Mesenchymal stem cell (in vitro differentiated cells and primary cell): ENCODE measurements at regions not wholly inside any gene's neighbourhood (a gene's known extent, or its start where the extent isn't known, plus 50 kb on each side); places are given as distances from the start of the nearest gene placed in this dataset.
"Not testable (repeated sequence)": the region's sequence is repeated elsewhere in the genome, so short reads cannot be mapped to it uniquely, and the experiment has no call there.

Experiments used
- DNase-seq: peaks from one replicate; pipeline ENCODE4 v3.0.0-alpha.2; 2013
- H2AFZ ChIP-seq: one replicate; pipeline ENCODE4 v1.6.1; 2013; ENCODE audit warnings: low read depth, mild to moderate bottlenecking, control low read depth, inconsistent platforms, low read length, moderate library complexity
- H2AK5ac ChIP-seq: 2 replicates; pipeline ENCODE4 v1.6.1; 2013; ENCODE audit warnings: low read length, moderate library complexity, mild to moderate bottlenecking, inconsistent platforms; ENCODE audit not compliant: severe bottlenecking
- H2BK120ac ChIP-seq: one replicate; pipeline ENCODE4 v1.6.1; 2013; ENCODE audit warnings: low read depth, mild to moderate bottlenecking, inconsistent platforms, low read length, moderate library complexity
- H2BK12ac ChIP-seq, 2 experiments: one replicate each; pipeline ENCODE4 v1.6.1; 2013; ENCODE audit warnings: inconsistent platforms in 2 of 2, low read length in 2 of 2, mild to moderate bottlenecking in 2 of 2, moderate library complexity in 2 of 2, control low read depth in 1 of 2
- H2BK15ac ChIP-seq: one replicate; pipeline ENCODE4 v1.6.1; 2013; ENCODE audit warnings: mild to moderate bottlenecking, low read depth, inconsistent platforms; ENCODE audit not compliant: poor library complexity, severe bottlenecking
- H2BK5ac ChIP-seq: 2 replicates; pipeline ENCODE4 v1.6.1; 2013; ENCODE audit warnings: low read depth, mild to moderate bottlenecking, low read length, control low read depth, inconsistent platforms; ENCODE audit not compliant: poor library complexity, severe bottlenecking
- H3K14ac ChIP-seq, 2 experiments: one replicate each; pipeline ENCODE4 v1.6.1; 2013; ENCODE audit warnings: inconsistent platforms in 2 of 2, low read length in 2 of 2, control low read depth in 1 of 2, mild to moderate bottlenecking in 1 of 2, moderate library complexity in 1 of 2
- H3K18ac ChIP-seq, 2 experiments: one replicate each; pipeline ENCODE4 v1.6.1; 2013; ENCODE audit warnings: inconsistent platforms in 2 of 2, low read length in 2 of 2, control low read depth in 1 of 2, low read depth in 1 of 2, mild to moderate bottlenecking in 1 of 2
- H3K23ac ChIP-seq, 2 experiments: one replicate each; pipeline ENCODE4 v1.6.1; 2013; ENCODE audit warnings: inconsistent platforms in 2 of 2, low read length in 2 of 2, mild to moderate bottlenecking in 2 of 2, moderate library complexity in 2 of 2, control low read depth in 1 of 2
- H3K27ac ChIP-seq: 2 replicates; pipeline ENCODE4 v1.5.1; 2013; ENCODE audit warnings: mild to moderate bottlenecking, moderate library complexity, low read length, control low read depth, inconsistent platforms; ENCODE audit not compliant: poor library complexity, severe bottlenecking
- H3K27me3 ChIP-seq, 2 experiments: 2 replicates each; pipeline versions ENCODE4 v1.6.1 to v1.7.0; 2013; ENCODE audit warnings: low read length in 2 of 2, mild to moderate bottlenecking in 2 of 2, moderate library complexity in 2 of 2, control low read depth in 1 of 2, inconsistent platforms in 1 of 2; ENCODE audit not compliant: control insufficient read depth in 1 of 2, insufficient read depth in 1 of 2
- H3K36me3 ChIP-seq, 2 experiments: 2 replicates each; pipeline versions ENCODE4 v1.6.1 to v1.7.0; 2013; ENCODE audit warnings: low read length in 2 of 2, control low read depth in 1 of 2, inconsistent platforms in 1 of 2, low read depth in 1 of 2, mild to moderate bottlenecking in 1 of 2; ENCODE audit not compliant: insufficient read depth in 2 of 2, control insufficient read depth in 1 of 2
- H3K4ac ChIP-seq, 2 experiments: one replicate each; pipeline ENCODE4 v1.6.1; 2013; ENCODE audit warnings: inconsistent platforms in 2 of 2, low read length in 2 of 2, mild to moderate bottlenecking in 2 of 2, moderate library complexity in 2 of 2, control low read depth in 1 of 2, low read depth in 1 of 2
- H3K4me1 ChIP-seq: 2 replicates; pipeline ENCODE4 v1.6.1; 2013; ENCODE audit warnings: low read depth, low read length, control low read depth; ENCODE audit not compliant: control insufficient read depth, insufficient read depth
- H3K4me2 ChIP-seq: 2 replicates; pipeline ENCODE4 v1.6.1; 2013; ENCODE audit warnings: low read length, mild to moderate bottlenecking, inconsistent platforms; ENCODE audit not compliant: poor library complexity, severe bottlenecking
- H3K4me3 ChIP-seq, 2 experiments: 2 replicates each; pipeline versions ENCODE4 v1.5.1 to v1.7.0; 2013; ENCODE audit warnings: low read length in 2 of 2, mild to moderate bottlenecking in 2 of 2, control low read depth in 1 of 2, low read depth in 1 of 2; ENCODE audit not compliant: insufficient read depth in 1 of 2
- H3K79me1 ChIP-seq: replicated peaks from 2 replicates; pipeline ENCODE4 v1.6.1; 2013; ENCODE audit warnings: mild to moderate bottlenecking, control low read depth, low read length, inconsistent platforms; ENCODE audit not compliant: poor library complexity, severe bottlenecking
- H3K9ac ChIP-seq: 2 replicates; pipeline ENCODE4 v1.7.0; 2013; ENCODE audit warnings: mild to moderate bottlenecking, low read length, moderate library complexity
- H3K9me3 ChIP-seq: 2 replicates; pipeline ENCODE4 v1.7.0; 2013; ENCODE audit warnings: mild to moderate bottlenecking, low read length; ENCODE audit not compliant: control insufficient read depth
- H4K8ac ChIP-seq: one replicate; pipeline ENCODE4 v1.6.1; 2013; ENCODE audit warnings: inconsistent platforms, mild to moderate bottlenecking, low read length, moderate library complexity
- H4K91ac ChIP-seq: one replicate; pipeline ENCODE4 v1.6.1; 2013; ENCODE audit warnings: mild to moderate bottlenecking, low read length, inconsistent platforms
- WGBS: methylation state at CpG from one replicate; pipeline ENCODE4 v1.1.7; 2013; ENCODE audit warnings: mixed read lengths; 5-methylcytosine and 5-hydroxymethylcytosine counted together

DNA sequence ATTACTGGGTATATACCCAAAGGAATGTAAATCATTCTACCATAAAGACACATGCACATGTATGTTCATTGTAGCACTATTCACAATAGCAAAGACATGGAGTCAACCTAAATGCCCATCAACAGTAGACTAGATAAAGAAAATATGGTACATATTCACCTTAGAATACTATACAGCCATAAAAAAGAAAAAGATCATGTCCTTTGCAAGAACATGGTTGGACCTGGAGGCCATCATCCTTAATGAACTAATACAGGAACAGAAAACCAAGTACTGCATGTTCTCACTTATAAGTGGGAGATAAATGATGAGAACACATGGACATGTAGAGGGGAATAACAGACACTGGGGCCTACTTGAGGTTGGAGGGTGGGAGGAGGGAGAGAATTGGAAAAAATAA is 133.2 kb upstream of the RASA1 start:
- H2AFZ ChIP-seq, DNase-seq, H3K4me3 ChIP-seq, H3K4me2 ChIP-seq, H2BK120ac ChIP-seq, H4K91ac ChIP-seq, H3K9me3 ChIP-seq, H3K18ac ChIP-seq, H3K14ac ChIP-seq, H2BK12ac ChIP-seq, H3K27me3 ChIP-seq, H3K4ac ChIP-seq, H3K9ac ChIP-seq, H2AK5ac ChIP-seq, H3K23ac ChIP-seq, H3K27ac ChIP-seq, H2BK15ac ChIP-seq, H3K4me1 ChIP-seq, H2BK5ac ChIP-seq, H3K36me3 ChIP-seq, H4K8ac ChIP-seq, H3K79me1 ChIP-seq: not testable (repeated sequence)

DNA sequence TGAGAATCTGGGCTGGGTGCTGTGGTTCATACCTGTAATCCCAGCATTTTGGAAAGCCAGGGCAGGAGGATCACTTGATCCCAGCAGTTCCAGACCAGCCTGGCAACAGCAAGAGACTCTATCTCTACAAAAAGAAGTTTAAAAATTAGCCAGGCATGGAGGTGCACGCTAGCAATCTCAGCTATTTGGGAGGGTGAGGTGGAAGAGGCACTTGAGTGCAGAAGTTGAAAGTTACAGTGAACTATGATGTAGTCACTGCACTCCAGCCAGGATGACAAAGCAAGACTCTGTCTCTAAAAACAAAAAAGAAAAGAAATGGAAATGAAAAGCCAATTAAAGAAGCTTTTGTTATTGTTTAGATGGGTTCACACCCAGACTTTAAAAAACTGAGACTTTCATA is 131.6 kb upstream of the RASA1 start:
- no peak for DNase-seq
- H3K4ac ChIP-seq: no peak overlapping the region
- no peak overlapping the region for H2BK120ac ChIP-seq
- H3K79me1 ChIP-seq: no peaks in the 10 kb centered on the region
- H3K27me3 ChIP-seq: no peaks in the 10 kb centered on the region
- no peak overlapping the region for H4K8ac ChIP-seq
- H3K27ac ChIP-seq: peak overlapping the region; percentile 36
- H3K4me3 ChIP-seq: no peak overlapping the region
- H3K14ac ChIP-seq: no peak overlapping the region
- H3K4me2 ChIP-seq: no peak overlapping the region
- no peaks in the 10 kb centered on the region for H3K36me3 ChIP-seq
- 73% methylated on average over 1 of the region's 1 CpG for WGBS
- no peak overlapping the region for H2BK5ac ChIP-seq
- no peak overlapping the region for H2BK12ac ChIP-seq
- H3K9me3 ChIP-seq: no peaks in the 10 kb centered on the region
- no peaks in the 10 kb centered on the region for H3K4me1 ChIP-seq
- H2AK5ac ChIP-seq: no peak overlapping the region
- no peak overlapping the region for H2AFZ ChIP-seq
- H3K23ac ChIP-seq: no peak overlapping the region
- H2BK15ac ChIP-seq: no peak overlapping the region
- H3K9ac ChIP-seq: peak overlapping the region; percentile 84
- no peak overlapping the region for H3K18ac ChIP-seq
- H4K91ac ChIP-seq: no peak overlapping the region

DNA sequence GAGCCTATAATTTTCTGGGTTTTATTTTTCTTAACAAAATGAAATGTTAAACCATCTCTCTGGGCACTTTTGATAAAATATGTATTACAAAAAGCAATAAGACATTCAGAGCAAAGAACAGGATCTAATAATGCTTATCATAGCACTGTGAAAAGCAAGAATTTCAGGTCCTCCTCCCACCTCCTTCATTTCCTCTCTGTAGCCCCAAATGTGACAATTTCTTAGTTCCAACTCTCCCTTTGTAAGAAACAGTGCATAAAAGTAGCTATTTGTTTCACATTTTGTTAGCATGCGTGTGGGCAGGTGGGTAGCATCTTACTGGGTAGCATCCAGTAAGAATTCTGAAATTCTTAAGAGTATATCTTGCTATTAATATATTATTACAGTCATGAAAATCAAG is 130.9 kb upstream of the RASA1 start:
- H3K18ac ChIP-seq: no peak overlapping the region
- H3K9ac ChIP-seq: peak overlapping the region; percentile 84
- no peak overlapping the region for H2AK5ac ChIP-seq
- H2BK15ac ChIP-seq: no peak overlapping the region
- no peak for DNase-seq
- H3K27ac ChIP-seq: no peak overlapping the region
- H3K9me3 ChIP-seq: no peaks in the 10 kb centered on the region
- H4K8ac ChIP-seq: no peak overlapping the region
- no peak overlapping the region for H3K4me3 ChIP-seq
- H3K23ac ChIP-seq: no peak overlapping the region
- H3K4me2 ChIP-seq: no peak overlapping the region
- no CpG with 5 or more reads among the region's 1 CpG for WGBS
- no peak overlapping the region for H2AFZ ChIP-seq
- no peak overlapping the region for H4K91ac ChIP-seq
- no peak overlapping the region for H2BK12ac ChIP-seq
- H3K79me1 ChIP-seq: no peaks in the 10 kb centered on the region
- no peak overlapping the region for H3K14ac ChIP-seq
- no peaks in the 10 kb centered on the region for H3K4me1 ChIP-seq
- no peak overlapping the region for H2BK5ac ChIP-seq
- no peaks in the 10 kb centered on the region for H3K36me3 ChIP-seq
- no peak overlapping the region for H2BK120ac ChIP-seq
- H3K27me3 ChIP-seq: no peaks in the 10 kb centered on the region
- H3K4ac ChIP-seq: no peak overlapping the region

DNA sequence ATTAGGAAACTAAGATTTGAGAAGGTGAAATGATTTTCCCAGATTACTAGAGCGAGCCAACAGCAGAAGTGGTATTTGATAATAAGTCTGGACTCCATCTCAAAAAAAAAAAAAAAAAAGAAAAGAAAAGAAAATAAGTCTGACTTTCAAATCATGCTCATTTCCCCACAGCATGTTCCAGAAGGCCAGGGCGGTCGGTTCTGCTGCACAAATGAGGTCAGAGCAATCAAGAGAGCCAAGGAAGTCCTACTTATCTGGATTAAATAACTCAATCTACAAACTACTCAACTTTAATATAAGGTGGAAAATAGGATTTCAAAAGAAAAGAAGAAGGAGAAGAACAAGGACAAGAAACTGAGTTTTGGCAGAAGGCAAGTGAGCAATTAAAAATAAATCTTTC is 130.4 kb upstream of the RASA1 start:
- H3K4me3 ChIP-seq: no peak overlapping the region
- no peak overlapping the region for H2BK15ac ChIP-seq
- no peaks in the 10 kb centered on the region for H3K4me1 ChIP-seq
- no peak overlapping the region for H3K4me2 ChIP-seq
- no peak overlapping the region for H2BK5ac ChIP-seq
- no peak overlapping the region for H4K91ac ChIP-seq
- no peak overlapping the region for H3K27ac ChIP-seq
- H3K27me3 ChIP-seq: no peaks in the 10 kb centered on the region
- no peak overlapping the region for H4K8ac ChIP-seq
- H2BK12ac ChIP-seq: no peak overlapping the region
- no peak overlapping the region for H3K4ac ChIP-seq
- no peaks in the 10 kb centered on the region for H3K36me3 ChIP-seq
- H3K23ac ChIP-seq: no peak overlapping the region
- peak overlapping the region; percentile 84 for H3K9ac ChIP-seq
- no peaks in the 10 kb centered on the region for H3K9me3 ChIP-seq
- no peak for DNase-seq
- no peaks in the 10 kb centered on the region for H3K79me1 ChIP-seq
- WGBS: no CpG with 5 or more reads among the region's 3 CpGs
- H3K18ac ChIP-seq: no peak overlapping the region
- no peak overlapping the region for H2AK5ac ChIP-seq
- H2BK120ac ChIP-seq: no peak overlapping the region
- H2AFZ ChIP-seq: no peak overlapping the region
- no peak overlapping the region for H3K14ac ChIP-seq
